NCI-H1048 (cell line): ENCODE measurements at regions not wholly inside any gene's neighbourhood (a gene's known extent, or its start where the extent isn't known, plus 50 kb on each side); places are given as distances from the start of the nearest gene placed in this dataset.

Experiments
- DNase-seq: peaks from one replicate; lab custom pipeline; 2025; lab: John Stamatoyannopoulos, UW

DNA sequence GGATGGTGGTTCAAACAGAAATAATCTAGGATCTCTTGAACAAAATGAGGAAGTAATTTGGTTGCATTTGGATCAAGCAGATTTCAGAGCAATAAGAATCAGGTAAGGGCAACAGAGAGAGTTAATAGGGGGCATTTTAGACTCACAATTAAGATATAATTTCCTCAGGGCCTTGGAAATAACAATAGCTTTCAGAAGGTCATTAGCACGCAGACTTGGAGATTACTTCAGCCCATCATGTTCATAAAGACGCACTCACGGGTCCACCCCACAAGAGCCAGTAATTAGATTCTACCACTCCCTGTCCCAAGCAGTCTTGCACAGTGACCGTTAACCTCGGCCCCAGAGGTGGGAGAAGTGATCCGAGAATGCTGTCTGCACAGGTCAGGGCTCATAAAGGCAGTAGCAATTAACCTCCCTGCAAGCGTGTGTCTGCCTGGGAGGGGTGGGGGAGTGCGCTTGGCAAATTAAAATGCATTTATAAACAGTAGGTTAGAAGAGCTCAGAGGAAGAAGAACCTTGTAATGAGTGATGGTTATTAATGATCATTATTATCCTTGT is 125.7 kb upstream of the CCDC196 start:
- DNase-seq = no peak

DNA sequence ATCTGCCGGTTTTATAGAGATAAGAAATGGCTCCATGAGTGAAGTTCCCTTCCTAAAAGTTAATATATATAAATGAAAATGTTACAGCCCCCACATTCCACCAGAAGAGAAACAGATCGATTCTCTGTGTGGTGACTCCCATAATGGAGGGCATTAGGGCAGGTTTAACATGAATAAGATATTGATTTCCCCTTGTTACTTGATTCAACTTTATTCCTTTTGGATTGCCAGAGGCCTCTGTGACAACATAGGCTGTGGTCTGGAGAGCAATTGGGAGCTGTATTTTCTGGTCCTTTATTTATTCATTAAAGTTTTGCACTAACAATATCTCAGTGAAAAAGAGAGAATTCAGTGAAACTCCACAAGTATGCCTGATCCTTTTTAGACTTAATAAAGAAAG is 125.2 kb upstream of the CCDC196 start:
- no peak for DNase-seq

DNA sequence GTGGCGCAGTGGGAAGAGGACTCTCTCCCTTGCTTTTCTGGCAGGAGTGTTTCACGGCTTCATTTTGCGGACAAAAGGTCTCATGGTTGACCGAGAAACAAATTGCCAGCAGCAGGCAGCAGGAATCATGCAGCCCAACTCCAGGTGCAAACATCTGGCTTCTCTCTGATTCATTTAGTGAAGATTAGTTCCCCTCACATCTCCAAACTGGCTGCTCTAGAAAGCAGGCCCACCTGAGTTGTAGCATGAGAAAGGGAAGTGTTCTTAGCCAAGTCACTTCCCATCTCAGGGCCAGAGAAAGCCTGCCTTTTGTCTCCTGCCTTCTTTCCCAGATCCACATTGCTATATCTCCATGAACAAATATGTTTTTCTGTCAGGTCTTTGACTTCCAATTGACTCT is 120.8 kb upstream of the CCDC196 start:
- no peak for DNase-seq

DNA sequence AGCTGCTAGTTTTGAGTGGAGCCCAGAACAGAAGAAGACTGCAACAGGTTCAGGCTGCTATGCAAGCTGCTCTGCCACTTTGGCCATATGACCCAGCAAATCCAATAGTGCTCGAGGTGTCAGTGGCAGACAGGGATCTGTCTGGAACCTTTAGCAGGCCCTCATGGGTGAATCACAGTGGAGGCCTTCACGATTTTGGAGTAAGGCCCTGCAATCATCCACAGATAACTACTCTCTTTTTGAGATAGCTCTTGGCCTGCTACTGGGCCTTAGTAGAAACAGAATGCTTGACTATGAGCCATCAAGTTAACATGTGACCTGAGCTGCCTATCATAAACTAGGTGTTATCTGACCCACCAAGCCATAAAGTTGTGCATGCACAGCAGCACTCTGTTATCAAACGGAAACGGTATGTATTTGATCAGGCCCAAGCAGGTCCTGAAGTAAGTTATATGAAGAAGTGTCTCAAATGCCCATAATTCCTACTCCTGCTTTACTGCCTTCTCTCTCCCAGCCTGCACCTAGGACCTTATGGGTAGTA is 116.9 kb upstream of the CCDC196 start:
- no peak for DNase-seq

DNA sequence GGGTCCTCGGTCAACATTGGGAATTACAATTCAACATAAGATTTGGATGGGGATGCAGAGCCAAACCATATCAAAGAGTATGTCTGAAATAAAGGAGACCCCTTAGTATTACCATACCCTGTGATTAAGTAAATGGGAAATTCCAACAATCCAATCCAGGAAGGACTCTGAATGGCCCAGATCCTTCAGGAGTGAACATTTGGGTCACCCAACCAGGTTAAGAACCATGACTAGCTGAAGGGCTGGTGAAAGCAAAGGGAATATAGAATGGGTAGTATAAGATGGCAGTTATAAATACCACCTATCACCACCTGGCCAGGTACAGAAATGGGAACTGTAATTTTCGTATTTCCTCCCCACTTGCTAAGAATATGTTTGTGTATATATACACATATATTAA is 114.4 kb upstream of the CCDC196 start:
- DNase-seq = no peak

DNA sequence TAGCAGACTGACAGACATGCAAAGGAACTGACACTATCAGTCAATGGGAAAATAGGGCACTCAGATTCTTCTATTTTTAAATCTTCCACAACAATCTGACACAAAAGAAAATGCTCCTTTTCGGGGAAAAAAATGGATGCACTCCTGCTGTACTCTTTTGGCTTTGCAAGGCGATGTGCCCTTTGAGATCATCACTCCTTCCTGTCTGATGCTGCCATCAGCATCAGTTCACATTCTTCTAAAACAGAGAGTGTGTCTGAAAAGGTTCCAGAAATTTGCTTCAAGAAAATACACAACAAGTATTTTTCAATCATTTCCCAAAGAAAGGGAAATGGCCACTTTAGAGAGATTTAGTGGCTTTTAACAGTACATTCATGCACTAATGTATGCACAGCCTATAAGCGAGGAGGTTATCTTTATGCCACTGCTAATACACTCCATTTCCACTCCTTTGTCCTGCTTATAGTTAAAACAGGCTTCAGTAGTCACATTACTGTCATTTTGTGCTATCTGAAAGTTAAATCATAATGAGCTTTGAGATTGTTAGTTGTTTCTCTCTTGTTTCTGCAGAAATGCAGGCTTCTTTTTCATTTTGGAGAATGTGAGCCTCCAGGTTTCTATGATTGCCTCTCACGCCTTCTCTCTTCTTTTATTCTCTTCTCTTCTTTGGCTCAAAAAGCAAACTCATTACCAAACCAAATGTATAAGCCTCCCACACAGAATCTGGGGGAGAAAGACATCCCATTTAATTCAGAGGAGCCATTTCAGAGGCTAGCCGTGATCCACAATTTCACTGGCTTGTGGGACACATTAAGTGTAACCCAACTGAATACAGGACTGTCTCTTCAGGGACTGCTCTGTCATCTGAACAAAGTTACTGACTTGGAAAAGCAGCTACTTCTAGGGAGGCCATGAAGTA is 110.9 kb upstream of the CCDC196 start:
- no peak for DNase-seq

DNA sequence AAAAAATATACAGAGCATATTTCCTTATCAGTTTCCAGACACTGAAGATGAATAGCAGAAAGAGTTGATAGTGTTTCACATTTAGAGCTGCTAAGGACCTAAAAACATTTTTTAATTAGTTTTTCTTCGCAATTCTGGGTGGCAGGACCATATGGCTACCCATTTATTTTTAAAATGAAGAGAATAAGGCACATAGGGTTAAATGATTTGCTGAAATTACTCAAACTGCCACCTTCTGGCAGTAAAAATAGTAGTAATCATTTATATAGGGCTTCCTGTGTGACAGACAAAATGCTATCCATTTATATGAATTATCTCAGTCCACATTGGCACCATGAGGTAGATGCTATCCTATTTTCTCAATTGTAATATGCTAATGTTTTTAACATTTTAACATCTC is 108.6 kb upstream of the CCDC196 start:
- no peak for DNase-seq

DNA sequence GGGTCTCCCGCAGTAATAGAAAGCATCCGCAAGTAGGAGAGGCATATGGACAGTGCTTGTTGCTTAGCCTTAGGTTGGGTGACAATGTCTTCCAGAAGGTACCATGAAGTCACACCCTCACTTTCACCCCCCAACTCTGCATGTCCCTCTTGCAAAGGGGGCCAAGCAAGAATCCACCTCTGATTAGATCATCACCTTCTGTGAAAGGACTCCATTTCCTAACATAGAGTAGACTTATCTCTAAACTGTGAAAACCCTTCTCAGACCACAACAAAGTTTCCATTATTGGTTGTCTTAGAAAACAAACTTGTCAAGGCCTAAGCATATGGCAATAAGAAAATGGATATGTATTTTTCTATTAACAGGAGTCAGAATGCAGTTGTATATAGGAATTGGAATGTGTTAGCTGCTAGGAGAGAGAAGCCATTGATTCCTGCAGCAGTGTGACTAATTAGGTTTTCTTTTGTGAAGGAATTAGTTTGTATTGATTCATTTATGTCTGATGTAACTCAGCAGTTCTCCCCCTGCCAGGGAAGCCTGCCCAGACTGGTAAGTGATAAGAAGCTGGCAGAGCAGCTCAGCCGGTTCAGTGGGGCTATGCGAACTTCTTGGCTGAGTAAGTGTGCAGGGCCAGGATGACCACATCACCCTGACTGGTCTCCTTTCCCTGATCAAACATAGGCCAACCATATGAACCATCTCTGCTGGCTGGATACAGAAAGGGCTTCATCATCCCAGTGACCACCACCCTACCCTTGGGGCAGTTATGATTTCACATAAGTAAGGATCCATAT is 107.3 kb upstream of the CCDC196 start:
- DNase-seq = no peak

DNA sequence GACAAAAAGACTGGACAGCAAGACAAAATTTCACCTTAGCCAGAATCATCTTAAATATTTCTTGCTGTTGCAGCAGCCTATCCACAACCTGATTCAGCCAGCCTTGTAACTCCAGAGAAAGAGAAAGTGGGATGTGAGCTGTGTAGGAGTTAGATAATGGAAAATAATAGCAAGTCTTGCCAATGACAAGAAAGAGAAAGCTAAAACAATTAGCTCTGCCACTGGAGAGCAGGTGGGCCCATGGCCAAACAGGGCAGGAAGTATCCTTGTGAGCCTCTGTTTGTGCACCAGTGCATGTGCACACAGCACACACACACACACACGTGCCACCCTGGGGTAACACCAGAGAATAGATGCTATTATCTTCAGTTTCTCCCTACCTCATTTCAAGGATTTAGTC is 106.0 kb upstream of the CCDC196 start:
- no peak for DNase-seq

DNA sequence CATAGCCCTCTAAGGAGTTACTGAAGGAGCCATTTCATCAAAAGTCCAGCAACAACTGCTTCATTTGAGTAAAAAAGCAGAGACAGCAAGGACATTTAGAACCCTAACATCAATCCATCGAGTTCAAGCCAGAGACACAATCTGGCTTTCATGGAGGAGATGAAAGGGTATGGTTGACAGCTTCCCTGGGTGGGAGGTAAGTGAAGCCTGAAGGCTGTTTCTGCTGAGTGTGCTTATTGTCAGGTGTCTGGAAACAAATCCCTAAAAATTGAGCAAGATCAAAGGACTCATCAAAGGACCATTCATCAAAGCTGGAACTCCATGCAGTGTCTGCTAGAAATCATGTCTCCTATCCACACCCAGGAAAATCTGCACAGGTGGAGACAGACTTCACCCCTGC is 104.4 kb upstream of the CCDC196 start:
- no peak for DNase-seq

DNA sequence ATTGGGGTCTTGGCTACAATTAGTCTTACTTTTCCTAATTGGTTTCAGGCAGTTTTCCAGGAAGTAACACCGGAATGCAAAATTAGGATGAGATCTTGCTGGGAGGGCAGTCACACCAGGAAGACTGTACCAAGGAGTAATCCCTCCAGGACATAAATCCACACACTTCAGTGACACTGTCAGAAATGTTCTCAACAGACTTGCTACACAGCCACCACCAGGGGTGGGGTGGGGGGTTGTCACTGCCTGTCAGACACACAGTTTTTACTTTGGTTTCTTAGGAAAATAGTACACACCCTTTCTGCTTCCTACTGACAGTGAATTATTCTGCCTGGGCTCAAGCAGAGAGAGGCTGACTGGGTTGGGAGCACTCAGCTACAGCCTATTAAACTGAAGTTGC is 102.9 kb upstream of the CCDC196 start:
- DNase-seq = no peak

DNA sequence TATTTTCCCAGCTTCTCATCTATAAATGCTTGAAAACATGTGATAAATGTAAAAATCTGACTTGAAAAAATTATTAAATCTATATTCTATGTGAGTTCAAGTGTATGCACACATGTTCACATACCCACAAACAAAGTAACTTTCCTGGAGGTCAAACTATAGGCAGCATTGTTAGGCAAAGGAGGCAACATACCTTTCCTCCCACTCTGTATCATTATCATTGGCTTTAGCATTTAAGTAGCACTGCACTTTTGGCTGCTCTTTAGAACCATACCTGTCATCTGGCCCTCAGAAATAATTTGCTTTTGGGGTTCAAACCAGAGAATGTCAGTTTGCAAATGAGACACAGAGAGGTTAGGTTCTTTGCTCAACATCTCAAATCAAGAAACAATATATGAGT is 102.4 kb upstream of the CCDC196 start:
- DNase-seq = no peak

DNA sequence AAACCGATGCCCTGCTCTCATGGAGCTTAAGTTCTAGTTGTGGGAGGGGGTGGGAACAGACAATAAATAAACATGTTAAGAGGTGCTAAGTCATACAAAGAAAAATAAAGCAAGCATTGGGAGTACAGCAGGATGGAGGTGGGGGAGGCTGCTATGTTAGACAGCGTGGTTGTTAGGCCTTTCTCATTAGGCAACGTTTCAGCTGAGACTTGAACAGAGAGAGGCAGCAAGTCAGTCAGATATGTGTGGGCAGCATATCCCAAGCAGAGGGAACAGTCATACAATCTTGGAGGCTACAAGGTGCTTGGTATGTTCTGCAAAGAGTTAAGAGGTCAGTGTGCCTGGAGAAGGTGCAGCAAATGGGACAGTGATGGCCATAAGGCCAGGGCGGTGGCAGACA is 97.7 kb upstream of the CCDC196 start:
- no peak for DNase-seq

DNA sequence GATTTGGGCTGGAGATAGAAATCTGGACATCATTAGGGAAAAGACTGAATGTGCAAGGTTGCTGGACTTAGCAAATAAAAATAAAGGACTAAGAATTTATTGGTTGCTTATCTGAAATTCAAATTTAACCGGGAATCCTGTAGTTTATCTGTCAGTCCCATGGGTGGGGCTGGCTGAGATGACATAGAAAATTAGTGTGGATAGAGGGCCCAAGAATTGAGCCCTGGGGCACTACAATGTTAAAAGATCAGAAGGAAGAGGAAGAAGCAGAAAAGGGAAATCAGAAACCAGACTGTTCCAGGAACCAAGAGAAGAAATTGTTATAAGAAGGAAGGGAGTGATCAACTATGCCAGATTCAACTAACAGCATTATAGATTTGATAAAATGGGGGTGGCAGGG is 96.7 kb upstream of the CCDC196 start:
- DNase-seq = no peak

DNA sequence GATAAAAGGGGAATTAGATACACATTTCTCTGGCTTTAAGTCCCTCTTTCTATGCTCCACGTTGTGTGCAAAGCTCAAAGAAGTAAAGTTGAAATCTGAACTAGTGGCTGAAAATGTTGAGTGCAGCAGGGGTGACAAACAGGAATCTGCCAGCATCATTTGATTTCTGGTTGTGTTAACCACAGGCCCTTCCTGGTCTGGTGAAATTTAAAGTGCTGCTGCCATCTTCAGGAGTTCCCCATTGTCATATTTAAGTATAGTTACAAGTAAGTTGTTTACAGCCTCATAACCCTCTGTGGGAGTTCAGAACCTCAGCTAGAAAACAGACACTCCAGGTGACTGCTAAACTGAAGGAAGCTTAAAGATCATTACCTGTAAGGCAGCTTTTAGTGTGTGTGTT is 90.9 kb upstream of the CCDC196 start:
- DNase-seq = no peak

DNA sequence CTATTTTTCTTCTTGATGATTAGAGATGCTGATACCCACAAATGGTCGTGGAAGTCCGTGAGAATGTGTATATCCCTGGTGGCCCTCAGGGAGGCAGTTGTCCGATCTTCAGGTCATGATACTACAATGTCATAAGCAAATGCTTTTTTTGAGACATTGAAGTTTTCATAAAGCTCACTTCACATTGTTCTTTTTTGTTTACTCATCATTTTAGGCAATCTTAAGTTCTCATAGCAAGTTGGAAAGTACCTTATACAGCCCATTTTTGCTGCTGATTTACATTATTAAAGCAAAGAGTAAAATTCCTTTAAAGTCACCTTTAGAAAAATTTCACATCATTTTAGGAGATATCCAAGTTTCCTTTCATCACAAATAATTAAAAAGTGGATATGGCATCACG is 90.0 kb upstream of the CCDC196 start:
- DNase-seq = no peak

DNA sequence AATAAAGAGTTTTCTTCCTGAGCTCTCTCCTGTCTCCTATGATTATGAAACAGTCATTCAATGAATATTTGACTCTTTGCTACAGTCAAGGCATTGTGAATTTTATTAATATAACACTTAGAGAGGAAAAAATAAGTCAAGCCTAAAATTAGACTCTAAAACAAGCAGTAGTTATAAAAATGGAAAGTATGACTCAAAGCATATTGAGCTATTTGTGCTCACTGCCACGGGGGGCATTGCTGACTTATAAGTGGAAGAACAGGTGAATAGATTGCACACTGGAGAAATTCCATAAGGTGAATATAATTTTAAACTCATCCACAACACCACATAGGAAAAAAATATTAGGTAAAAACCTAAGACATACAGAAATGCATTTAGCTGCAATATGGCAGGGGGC is 87.7 kb upstream of the CCDC196 start:
- no peak for DNase-seq

DNA sequence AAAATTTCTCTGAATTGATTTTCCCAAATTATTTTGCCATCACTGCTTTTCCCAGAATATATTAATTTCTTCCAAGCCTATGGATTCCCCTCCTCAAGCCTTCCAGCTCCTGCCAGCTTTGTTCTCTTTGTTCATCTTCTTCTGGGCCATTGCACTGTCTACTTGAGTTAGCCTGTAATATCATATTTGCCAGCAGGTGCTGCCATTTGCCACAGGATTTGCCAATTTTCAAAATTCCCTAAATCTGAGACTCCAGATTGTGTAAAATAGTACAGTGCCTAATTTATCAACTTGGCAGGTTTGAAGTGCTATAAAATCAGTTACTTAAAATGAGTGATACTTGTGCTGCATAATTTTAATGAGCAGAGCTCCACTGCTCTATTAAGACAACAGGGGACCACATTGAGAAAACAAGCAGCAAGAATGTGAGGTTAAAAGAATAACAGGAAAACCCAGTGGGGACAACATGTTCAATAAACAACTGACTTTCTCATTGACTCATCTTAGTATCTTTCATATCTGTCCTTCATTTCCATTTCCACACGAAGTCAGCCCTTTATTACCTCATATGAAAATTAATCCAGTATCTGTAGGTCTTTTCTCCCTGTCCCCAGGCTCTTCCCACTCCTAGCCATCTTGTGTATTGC is 84.6 kb upstream of the CCDC196 start:
- DNase-seq = no peak

DNA sequence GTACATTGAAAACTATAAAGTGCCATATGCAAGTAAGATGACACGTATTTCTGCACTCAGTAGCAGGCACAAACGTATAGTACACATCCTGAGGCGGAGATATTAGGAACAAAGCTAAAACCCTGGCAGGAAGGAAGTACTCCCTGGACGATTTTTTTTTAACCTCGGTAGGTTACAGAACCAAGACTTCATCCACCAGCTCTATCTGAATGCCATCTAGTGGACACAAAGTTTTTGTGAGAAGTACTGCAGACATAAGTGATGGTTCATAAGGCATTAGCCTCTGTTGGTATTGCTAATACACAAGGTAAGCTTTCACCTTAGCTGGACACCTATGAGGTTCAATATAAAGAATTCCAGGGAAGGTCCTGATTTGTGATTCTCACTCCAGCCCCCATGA is 83.0 kb upstream of the CCDC196 start:
- DNase-seq = no peak

DNA sequence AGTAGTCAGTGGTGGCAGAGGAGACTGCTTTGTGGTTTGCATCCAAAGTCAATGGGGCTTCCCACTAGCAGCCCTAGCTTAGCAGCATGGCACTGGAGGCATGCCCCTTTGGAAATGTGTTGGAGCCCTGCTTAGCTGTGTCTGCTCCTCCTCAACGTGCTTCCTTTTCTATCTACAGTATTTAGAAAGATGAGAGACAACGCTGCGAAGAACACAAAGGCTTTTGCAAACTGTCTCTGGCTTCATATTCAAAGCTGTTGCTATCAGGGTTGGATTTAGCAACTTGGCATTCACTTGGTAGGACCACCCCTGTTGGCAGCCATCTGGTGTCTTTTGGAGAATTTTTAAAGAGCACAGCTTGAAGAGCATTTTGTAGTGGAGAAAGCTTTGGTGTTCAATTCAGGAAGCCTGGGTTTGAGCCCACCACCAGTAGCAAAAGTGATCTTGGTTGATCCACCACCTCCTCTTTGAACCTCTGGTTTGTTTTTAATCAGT is 82.1 kb upstream of the CCDC196 start:
- DNase-seq = no peak

DNA sequence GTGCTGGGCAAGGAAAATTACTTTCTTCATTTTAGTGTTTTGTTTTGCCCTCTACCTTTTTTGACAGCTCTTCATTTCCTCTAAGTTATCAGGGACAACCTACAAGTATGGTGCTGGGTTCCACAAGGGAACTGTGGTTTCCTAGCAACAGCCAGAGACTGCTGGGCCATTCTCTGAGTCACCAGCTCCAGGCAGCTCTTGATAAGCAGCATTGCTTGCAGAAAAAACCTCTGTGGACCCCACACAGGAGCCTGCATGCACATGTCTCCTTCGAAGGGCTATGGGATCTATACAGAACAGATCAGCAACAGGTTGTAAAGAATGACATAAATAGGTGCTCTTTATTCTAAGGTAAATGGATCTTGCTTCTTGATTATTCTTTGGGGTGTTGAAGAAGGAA is 81.0 kb upstream of the CCDC196 start:
- no peak for DNase-seq

DNA sequence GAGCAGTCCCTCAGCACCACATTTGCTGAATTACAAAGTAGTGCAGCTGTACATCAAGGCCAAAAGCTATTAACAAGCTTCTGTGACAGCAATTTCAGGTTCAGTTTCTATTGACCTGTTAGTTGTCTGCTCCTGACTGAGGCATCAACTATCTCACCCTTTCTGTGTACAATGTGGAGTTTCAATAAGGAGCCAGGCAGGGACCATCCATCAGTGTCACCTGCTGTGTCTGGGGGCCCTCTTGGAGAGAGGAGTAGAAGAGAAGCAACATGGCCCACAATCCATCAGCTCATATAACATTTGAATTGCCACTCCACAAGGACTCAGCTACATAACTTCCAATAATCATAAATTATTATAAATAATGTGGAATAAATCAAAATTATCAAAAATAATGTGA is 72.3 kb upstream of the CCDC196 start:
- no peak for DNase-seq
